ENCODE measurements at regions not wholly inside any gene's neighbourhood (a gene's known extent, or its start where the extent isn't known, plus 50 kb on each side); places are given as distances from the start of the nearest gene placed in this dataset.

- TF ChIP-seq POLR2A (IDR thresholded peaks at IDR 0.05; ENCODE audit: low read length) (no peak), GATA1 (IDR thresholded peaks at IDR 0.05; ENCODE audit: low read depth, low read length) (no peak)
Observed at GRCh38 chr5:125041798-125042197, 295.4 kb upstream of the ZNF608 start.

All from erythroblast (primary cell).